ENCODE measurements at regions not wholly inside any gene's neighbourhood (a gene's known extent, or its start where the extent isn't known, plus 50 kb on each side); places are given as distances from the start of the nearest gene placed in this dataset.

GRCh38 chr10:84065804-84066601, 73.3 kb upstream of the GHITM start:
- intact Hi-C loops (cut with DNase I): no loop called here
- H3K27ac ChIP-seq: no peak overlapping the region

GRCh38 chr10:84074521-84074920, 64.8 kb upstream of the GHITM start:
- H3K36me3 ChIP-seq: no peaks in the 10 kb centered on the region
- TF ChIP-seq CTCF (IDR thresholded peaks at IDR 0.05) (no peak), POLR2A (IDR thresholded peaks at IDR 0.05) (no peak), POLR2AphosphoS5 (IDR thresholded peaks at IDR 0.05; ENCODE audit: insufficient read depth in 1 of 2, low read depth in 1 of 2) (no peak)
- H3K4me1 ChIP-seq: peaks cover 12% of the 10 kb centered on the region
- H3K27me3 ChIP-seq: no peaks in the 10 kb centered on the region
- no peak overlapping the region for H3K4me3 ChIP-seq
- intact Hi-C loops (cut with DNase I): no loop called here
- no peak for DNase-seq (ENCODE audit: extremely low spot score in 2 of 2)
- no peaks in the 10 kb centered on the region for H3K9me3 ChIP-seq
- peak overlapping the region; percentile 85 for H3K27ac ChIP-seq

More at GRCh38 chr10:84065804-84066601, 73.3 kb upstream of the GHITM start:
- no peak for DNase-seq (ENCODE audit: extremely low spot score in 2 of 2)
- H3K9me3 ChIP-seq: no peaks in the 10 kb centered on the region
- TF ChIP-seq POLR2A (IDR thresholded peaks at IDR 0.05) (no peak), CTCF (IDR thresholded peaks at IDR 0.05) (no peak), POLR2AphosphoS5 (IDR thresholded peaks at IDR 0.05; ENCODE audit: insufficient read depth in 1 of 2, low read depth in 1 of 2) (no peak)
- H3K27me3 ChIP-seq: no peaks in the 10 kb centered on the region
- no peaks in the 10 kb centered on the region for H3K36me3 ChIP-seq
- no peak overlapping the region for H3K4me3 ChIP-seq
- H3K4me1 ChIP-seq: no peaks in the 10 kb centered on the region

GRCh38 chr10:84075226-84076046, 63.9 kb upstream of the GHITM start:
- peaks cover 12% of the 10 kb centered on the region for H3K4me1 ChIP-seq
- no peaks in the 10 kb centered on the region for H3K36me3 ChIP-seq
- no peak overlapping the region for H3K4me3 ChIP-seq
- peak overlapping the region; percentile 85 for H3K27ac ChIP-seq
- no peaks in the 10 kb centered on the region for H3K27me3 ChIP-seq
- DNase-seq (ENCODE audit: extremely low spot score in 2 of 2): no peak
- H3K9me3 ChIP-seq: no peaks in the 10 kb centered on the region
- intact Hi-C loops (cut with DNase I): no loop called here
- TF ChIP-seq CTCF (IDR thresholded peaks at IDR 0.05) (no peak), POLR2A (IDR thresholded peaks at IDR 0.05) (no peak), POLR2AphosphoS5 (IDR thresholded peaks at IDR 0.05; ENCODE audit: insufficient read depth in 1 of 2, low read depth in 1 of 2) (no peak)

- no peaks in the 10 kb centered on the region for H3K9me3 ChIP-seq
- no peak overlapping the region for H3K4me3 ChIP-seq
- peak overlapping the region; percentile 85 for H3K27ac ChIP-seq
- no peaks in the 10 kb centered on the region for H3K27me3 ChIP-seq
- H3K4me1 ChIP-seq: peaks cover 12% of the 10 kb centered on the region
- H3K36me3 ChIP-seq: no peaks in the 10 kb centered on the region
- intact Hi-C loops (cut with DNase I): no loop called here
- DNase-seq (ENCODE audit: extremely low spot score in 2 of 2): no peak
- TF ChIP-seq POLR2A (IDR thresholded peaks at IDR 0.05): no peak
- no peak for TF ChIP-seq CTCF (IDR thresholded peaks at IDR 0.05)
- TF ChIP-seq POLR2AphosphoS5 (IDR thresholded peaks at IDR 0.05; ENCODE audit: insufficient read depth in 1 of 2, low read depth in 1 of 2): peak in 1 of 2 donors; percentile 43
Observed at GRCh38 chr10:84076047-84076388, 63.3 kb upstream of the GHITM start.

All from vagina (tissue), 2 donors.